Glomerular visceral epithelial cell (primary cell): ENCODE measurements at regions not wholly inside any gene's neighbourhood (a gene's known extent, or its start where the extent isn't known, plus 50 kb on each side); places are given as distances from the start of the nearest gene placed in this dataset.
A peak's percentile ranks its signal among the peaks of the same experiment; 100 is the strongest.
"Not testable (repeated sequence)": the region's sequence is repeated elsewhere in the genome, so short reads cannot be mapped to it uniquely, and the experiment has no call there.

ENCODE experiments used
- DNase-seq: peaks from one replicate; pipeline ENCODE4 v3.0.0-alpha.2; 2016; ENCODE audit errors: extremely low spot score

GRCh38 chr2:234162861-234163260 is 112.4 kb downstream of the SPP2 start:
- DNase-seq: no peak

GRCh38 chr2:234161932-234162331 is 111.4 kb downstream of the SPP2 start:
- DNase-seq: no peak

GRCh38 chr2:234158812-234159211 is 108.3 kb downstream of the SPP2 start:
- DNase-seq: no peak

GRCh38 chr2:234157817-234158588 is 107.5 kb downstream of the SPP2 start:
- no peak for DNase-seq

GRCh38 chr2:234156326-234156725 is 105.8 kb downstream of the SPP2 start:
- no peak for DNase-seq

GRCh38 chr2:234152835-234153234 is 102.3 kb downstream of the SPP2 start:
- not testable (repeated sequence) for DNase-seq

GRCh38 chr2:234147335-234147861 is 96.9 kb downstream of the SPP2 start:
- DNase-seq: peak; percentile 95

- DNase-seq: peak; percentile 95
Measured at GRCh38 chr2:234146087-234146826, 95.8 kb downstream of the SPP2 start.

GRCh38 chr2:234145511-234145910 is 95.0 kb downstream of the SPP2 start:
- no peak for DNase-seq

- no peak for DNase-seq
Measured at GRCh38 chr2:234145057-234145456, 94.6 kb downstream of the SPP2 start.

GRCh38 chr2:234143896-234144295 is 93.4 kb downstream of the SPP2 start:
- DNase-seq: no peak

- DNase-seq: no peak
Measured at GRCh38 chr2:234142530-234142929, 92.0 kb downstream of the SPP2 start.

GRCh38 chr2:234139755-234140154 is 89.3 kb downstream of the SPP2 start:
- DNase-seq: no peak

GRCh38 chr2:234138836-234139235 is 88.3 kb downstream of the SPP2 start:
- no peak for DNase-seq

GRCh38 chr2:234137400-234138014 is 87.0 kb downstream of the SPP2 start:
- peak; percentile 77 for DNase-seq

GRCh38 chr2:234136461-234136860 is 86.0 kb downstream of the SPP2 start:
- peak; percentile 88 for DNase-seq

GRCh38 chr2:234135750-234136221 is 85.3 kb downstream of the SPP2 start:
- peak; percentile 98 for DNase-seq

GRCh38 chr2:234134496-234134895 is 84.0 kb downstream of the SPP2 start:
- no peak for DNase-seq

- DNase-seq: peak; percentile 31
Measured at GRCh38 chr2:234133004-234133403, 82.5 kb downstream of the SPP2 start.

GRCh38 chr2:234130777-234131181 is 80.3 kb downstream of the SPP2 start:
- DNase-seq: no peak

- DNase-seq: no peak
Measured at GRCh38 chr2:234128606-234129005, 78.1 kb downstream of the SPP2 start.
